HUES64 (cell line): ENCODE measurements at regions not wholly inside any gene's neighbourhood (a gene's known extent, or its start where the extent isn't known, plus 50 kb on each side); places are given as distances from the start of the nearest gene placed in this dataset.

Experiments
- H3K27ac ChIP-seq: 2 replicates; pipeline ENCODE4 v1.7.0; 2013; ENCODE audit warnings: low read depth, low read length, inconsistent platforms
- H3K27me3 ChIP-seq: 2 replicates; pipeline ENCODE4 v1.6.1; 2013; ENCODE audit warnings: mild to moderate bottlenecking, low read length; ENCODE audit not compliant: insufficient read depth
- H3K36me3 ChIP-seq: 2 replicates; pipeline ENCODE4 v1.6.1; 2013; ENCODE audit warnings: mild to moderate bottlenecking, low read length; ENCODE audit not compliant: insufficient read depth
- H3K4me1 ChIP-seq: 2 replicates; pipeline ENCODE4 v1.6.1; 2013; ENCODE audit warnings: mild to moderate bottlenecking, low read length, moderate library complexity; ENCODE audit not compliant: insufficient read depth
- H3K4me3 ChIP-seq: 2 replicates; pipeline ENCODE4 v1.5.1; 2013; ENCODE audit warnings: mild to moderate bottlenecking, low read length, moderate library complexity
- H3K9ac ChIP-seq: 2 replicates; pipeline ENCODE4 v1.6.1; 2013; ENCODE audit warnings: mild to moderate bottlenecking, low read depth, low read length
- H3K9me3 ChIP-seq: 2 replicates; pipeline ENCODE4 v1.6.1; 2013; ENCODE audit warnings: low read depth, low read length; ENCODE audit not compliant: insufficient read depth
- WGBS: fragments of 150-250, 120-280 bp; methylation state at CpG from one replicate; pipeline ENCODE4 v1.1.7; 2013; ENCODE audit warnings: missing lambda C conversion rate; 5-methylcytosine and 5-hydroxymethylcytosine counted together

DNA sequence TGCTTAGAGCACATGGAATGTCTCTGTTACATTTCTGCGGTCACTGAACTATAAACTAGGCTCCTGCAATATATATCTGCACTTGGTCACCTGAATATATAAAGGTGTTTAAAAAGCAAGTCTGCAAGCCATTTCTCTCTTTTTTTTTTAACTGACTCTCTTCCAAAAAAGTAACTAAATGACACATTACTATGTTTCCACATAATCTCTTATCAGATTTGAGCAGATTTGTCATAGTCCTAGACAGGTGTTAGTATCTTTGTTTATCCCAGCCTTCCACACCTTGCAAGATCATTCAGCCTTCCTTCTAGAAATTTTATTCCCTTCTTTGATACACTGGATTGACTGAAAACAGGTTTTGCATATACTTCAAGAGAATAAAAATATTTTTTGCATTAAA lies 86.7 kb upstream of the KLF7 start:
- WGBS: 94% methylated on average over 1 of the region's 1 CpG
- Histone ChIP-seq H3K9ac (no peak overlapping the region), H3K4me1 (peaks cover 18% of the 10 kb centered on the region), H3K36me3 (no peaks in the 10 kb centered on the region), H3K27ac (no peak overlapping the region), H3K27me3 (no peaks in the 10 kb centered on the region), H3K4me3 (no peak overlapping the region), H3K9me3 (no peaks in the 10 kb centered on the region)

- peaks cover 24% of the 10 kb centered on the region for H3K4me1 ChIP-seq
- no peak overlapping the region for H3K9ac ChIP-seq
- no peaks in the 10 kb centered on the region for H3K9me3 ChIP-seq
- 96% methylated on average over 4 of the region's 4 CpGs for WGBS
- H3K27ac ChIP-seq: no peak overlapping the region
- H3K27me3 ChIP-seq: no peaks in the 10 kb centered on the region
- H3K4me3 ChIP-seq: no peak overlapping the region
- no peaks in the 10 kb centered on the region for H3K36me3 ChIP-seq
Measured at GRCh38 chr2:207252979-207253645, 87.4 kb upstream of the KLF7 start.

- 86% methylated on average over 11 of the region's 11 CpGs for WGBS
- Histone ChIP-seq H3K9me3 (no peaks in the 10 kb centered on the region), H3K36me3 (no peaks in the 10 kb centered on the region), H3K4me3 (no peak overlapping the region), H3K27ac (no peak overlapping the region), H3K27me3 (no peaks in the 10 kb centered on the region), H3K9ac (no peak overlapping the region), H3K4me1 (peaks cover 30% of the 10 kb centered on the region)
Measured at GRCh38 chr2:207253666-207254345, 88.1 kb upstream of the KLF7 start.

- H3K9ac ChIP-seq: no peak overlapping the region
- H3K36me3 ChIP-seq: no peaks in the 10 kb centered on the region
- 92% methylated on average over 9 of the region's 9 CpGs for WGBS
- H3K27me3 ChIP-seq: no peaks in the 10 kb centered on the region
- no peaks in the 10 kb centered on the region for H3K9me3 ChIP-seq
- peaks cover 36% of the 10 kb centered on the region for H3K4me1 ChIP-seq
- no peak overlapping the region for H3K27ac ChIP-seq
- H3K4me3 ChIP-seq: no peak overlapping the region
Measured at GRCh38 chr2:207254591-207255464, 89.1 kb upstream of the KLF7 start.

DNA sequence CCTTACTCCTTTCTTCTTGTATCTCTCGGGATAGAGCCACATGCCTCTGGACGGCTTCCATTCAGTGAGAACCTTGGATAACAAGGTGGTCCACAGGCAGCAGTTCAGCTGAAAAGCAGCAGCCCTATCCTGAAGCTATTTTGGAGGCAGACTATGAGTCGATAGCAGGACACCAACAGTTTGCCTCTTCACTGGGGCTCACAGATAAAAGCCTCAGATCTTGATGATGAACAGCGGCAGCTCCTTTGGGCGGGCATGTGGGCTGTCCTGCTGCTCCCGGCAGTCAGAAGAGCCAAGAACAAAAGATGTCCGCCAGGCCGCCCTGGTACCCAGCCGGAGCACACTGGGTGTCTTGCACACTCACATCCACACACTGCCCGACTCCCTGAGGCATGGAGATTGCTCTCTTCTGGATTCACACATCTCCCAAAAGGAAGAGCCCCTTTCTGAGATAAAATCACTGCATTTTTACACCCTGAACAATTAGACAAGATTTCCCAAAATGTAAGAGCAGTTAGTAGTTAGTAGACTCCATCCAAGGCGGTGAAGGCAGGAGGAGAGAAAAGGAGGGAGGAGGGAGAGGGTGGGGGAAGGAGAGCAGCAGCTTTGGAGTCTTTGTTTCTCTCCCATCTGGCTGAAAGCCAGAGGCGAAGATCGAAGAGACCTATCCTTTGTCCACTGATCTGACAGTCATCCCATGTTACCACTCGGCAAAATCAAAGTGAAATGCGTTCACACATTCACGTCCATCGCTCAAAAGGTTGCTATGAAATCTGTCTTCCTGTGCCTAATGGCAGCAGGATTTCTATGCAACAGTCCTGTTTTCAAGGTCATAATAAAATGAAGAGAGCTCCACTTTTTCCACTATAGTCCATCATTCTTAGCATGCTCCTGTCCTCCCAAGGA lies 90.1 kb upstream of the KLF7 start:
- no peak overlapping the region for H3K27ac ChIP-seq
- peaks cover 36% of the 10 kb centered on the region for H3K4me1 ChIP-seq
- H3K9ac ChIP-seq: no peak overlapping the region
- H3K36me3 ChIP-seq: no peaks in the 10 kb centered on the region
- no peaks in the 10 kb centered on the region for H3K9me3 ChIP-seq
- 90% methylated on average over 17 of the region's 17 CpGs for WGBS
- no peak overlapping the region for H3K4me3 ChIP-seq
- no peaks in the 10 kb centered on the region for H3K27me3 ChIP-seq

DNA sequence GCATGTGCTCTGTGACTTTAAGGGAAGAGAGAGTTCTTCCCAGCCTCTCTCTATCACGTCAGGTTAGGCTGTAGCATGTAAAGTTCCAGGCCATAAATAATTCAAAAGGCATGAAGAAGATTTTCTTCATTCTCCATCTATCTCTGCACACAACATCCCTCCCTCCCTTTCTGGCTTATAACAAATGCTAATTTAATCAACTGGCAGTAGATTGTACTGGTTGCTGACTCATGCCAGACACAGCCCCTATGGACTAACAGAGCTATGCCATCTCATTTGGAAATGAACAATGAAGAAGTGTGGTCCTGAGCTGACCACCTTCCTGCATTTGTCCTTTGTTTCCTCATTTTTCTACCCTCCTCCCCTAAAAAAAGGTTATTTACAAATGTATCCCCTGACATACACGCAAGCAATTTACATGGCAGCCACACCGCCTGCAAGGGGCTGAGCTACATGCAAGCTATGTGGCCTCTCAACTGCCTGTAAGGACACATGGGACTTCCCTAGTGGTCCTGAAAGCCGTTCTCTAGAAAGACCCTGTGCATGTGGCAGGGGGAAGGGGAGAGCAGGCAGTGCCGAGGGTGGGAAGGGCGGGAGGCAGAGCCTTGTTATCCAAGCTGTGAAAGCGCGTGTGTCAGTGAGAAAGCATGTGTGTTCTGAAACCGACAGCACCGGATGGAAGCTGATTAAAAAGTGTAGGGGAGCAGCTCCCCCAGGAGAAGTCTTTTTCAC lies 90.9 kb upstream of the KLF7 start:
- H3K27ac ChIP-seq: no peak overlapping the region

DNA sequence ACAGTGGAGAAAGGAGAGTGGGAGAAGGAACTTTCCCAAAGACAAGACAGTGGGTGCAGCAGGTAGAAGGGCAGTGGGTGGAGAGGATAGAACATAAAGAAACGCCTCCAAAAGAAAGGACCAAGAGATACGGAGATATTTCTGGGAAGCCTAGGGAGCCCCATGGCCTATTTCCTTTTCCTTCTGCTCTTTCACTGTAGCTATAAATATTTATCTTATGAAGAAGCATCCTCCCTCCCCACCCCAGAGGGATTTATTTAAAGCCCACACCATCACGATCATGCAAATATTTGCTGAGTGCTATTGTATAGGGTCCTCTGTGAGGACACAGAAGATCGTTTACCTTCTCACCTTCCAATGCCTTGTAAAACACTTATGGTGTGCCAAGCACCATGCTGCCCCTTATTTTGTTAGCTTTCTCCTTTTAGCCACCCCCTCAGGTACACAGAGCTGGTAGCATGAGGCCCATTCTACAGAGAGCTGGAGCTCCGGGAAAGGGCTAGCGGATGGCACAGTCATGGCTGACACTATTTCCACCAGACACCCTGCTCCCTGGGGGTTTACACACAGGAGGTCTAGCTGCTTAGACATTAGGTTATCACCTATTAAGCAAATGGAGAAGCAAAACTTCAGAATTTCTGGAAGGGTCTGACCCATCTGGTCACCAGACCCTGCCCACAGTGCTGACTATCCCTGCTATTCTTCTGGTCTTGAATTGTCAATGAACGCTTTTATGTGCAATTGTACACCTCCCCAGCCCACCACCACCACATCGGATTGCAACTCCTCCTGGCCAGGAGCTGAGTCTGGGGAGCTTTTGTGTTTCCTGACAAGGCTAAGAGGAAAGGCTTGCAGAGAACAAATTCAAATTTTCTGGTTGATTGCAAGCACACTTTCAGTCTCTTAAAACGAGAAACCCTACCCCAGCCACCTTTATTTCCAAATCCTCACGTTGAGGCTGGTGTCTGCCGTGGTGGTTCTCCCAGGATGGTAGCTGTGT lies 91.8 kb upstream of the KLF7 start:
- Histone ChIP-seq H3K9ac (no peak overlapping the region), H3K27ac (no peak overlapping the region), H3K9me3 (no peaks in the 10 kb centered on the region), H3K4me3 (no peak overlapping the region), H3K4me1 (peaks cover 36% of the 10 kb centered on the region), H3K36me3 (no peaks in the 10 kb centered on the region), H3K27me3 (no peaks in the 10 kb centered on the region)
- WGBS: 77% methylated on average over 11 of the region's 11 CpGs

More for the DNA sequence above, 90.9 kb upstream of the KLF7 start:
- H3K27me3 ChIP-seq: no peaks in the 10 kb centered on the region
- no peak overlapping the region for H3K4me3 ChIP-seq
- H3K9me3 ChIP-seq: no peaks in the 10 kb centered on the region
- no peaks in the 10 kb centered on the region for H3K36me3 ChIP-seq
- WGBS: 81% methylated on average over 9 of the region's 10 CpGs
- H3K9ac ChIP-seq: no peak overlapping the region
- peaks cover 36% of the 10 kb centered on the region for H3K4me1 ChIP-seq

- H3K4me1 ChIP-seq: peaks cover 36% of the 10 kb centered on the region
- H3K27me3 ChIP-seq: no peaks in the 10 kb centered on the region
- H3K9ac ChIP-seq: no peak overlapping the region
- H3K36me3 ChIP-seq: no peaks in the 10 kb centered on the region
- no peak overlapping the region for H3K4me3 ChIP-seq
- H3K27ac ChIP-seq: no peak overlapping the region
- 73% methylated on average over 6 of the region's 6 CpGs for WGBS
- no peaks in the 10 kb centered on the region for H3K9me3 ChIP-seq
Measured at GRCh38 chr2:207258263-207258991, 92.7 kb upstream of the KLF7 start.

GRCh38 chr2:207260021-207260420 lies 94.3 kb upstream of the KLF7 start:
- H3K9ac ChIP-seq: no peak overlapping the region
- H3K9me3 ChIP-seq: no peaks in the 10 kb centered on the region
- H3K4me1 ChIP-seq: peaks cover 25% of the 10 kb centered on the region; the same call in 1 of the 2 replicates
- WGBS: 95% methylated on average over 2 of the region's 2 CpGs
- H3K27ac ChIP-seq: no peak overlapping the region
- H3K4me3 ChIP-seq: no peak overlapping the region
- H3K36me3 ChIP-seq: no peaks in the 10 kb centered on the region
- H3K27me3 ChIP-seq: no peaks in the 10 kb centered on the region
